ENCODE measurements at regions not wholly inside any gene's neighbourhood (a gene's known extent, or its start where the extent isn't known, plus 50 kb on each side); places are given as distances from the start of the nearest gene placed in this dataset.

- Mint-ChIP-seq H3K4me3 (ENCODE audit: unreplicated experiment) (no peak overlapping the region), H3K27ac (ENCODE audit: unreplicated experiment) (no peak overlapping the region), H3K36me3 (ENCODE audit: insufficient read depth, unreplicated experiment) (no peaks in the 10 kb centered on the region), H3K4me1 (ENCODE audit: low read depth, unreplicated experiment) (no peaks in the 10 kb centered on the region), H3K27me3 (ENCODE audit: insufficient read depth, unreplicated experiment) (no peaks in the 10 kb centered on the region), H3K9me3 (ENCODE audit: unreplicated experiment) (no peaks in the 10 kb centered on the region)
- CTCF ChIA-PET, result no interaction called here
- Histone ChIP-seq H3K4me3 (ENCODE audit: low read depth, low read length) (no peak overlapping the region), H3K36me3 (ENCODE audit: control insufficient read depth, insufficient read depth, low read length) (no peaks in the 10 kb centered on the region), H3K9me3 (no peaks in the 10 kb centered on the region), H3K4me1 (no peaks in the 10 kb centered on the region), H3K27me3 (replicated peaks; ENCODE audit: control insufficient read depth, insufficient read depth, low read length) (no peaks in the 10 kb centered on the region)
- no peak for TF ChIP-seq CTCF (IDR thresholded peaks at IDR 0.05; ENCODE audit: insufficient read depth in 1 of 2, low read depth in 1 of 2, low read length in 1 of 2, severe bottlenecking in 1 of 2, unreplicated experiment in 1 of 2)
- BruUV-seq (replicated peaks), result no TSS peak
- no peak for DNase-seq
- intact Hi-C loops (cut with micrococcal nuclease; ENCODE audit: unreplicated experiment), result no loop called here
- POLR2A ChIA-PET, result no interaction called here
Observed at GRCh38 chr9:31623511-31623910, 760.9 kb upstream of the ACO1 start.

DNA sequence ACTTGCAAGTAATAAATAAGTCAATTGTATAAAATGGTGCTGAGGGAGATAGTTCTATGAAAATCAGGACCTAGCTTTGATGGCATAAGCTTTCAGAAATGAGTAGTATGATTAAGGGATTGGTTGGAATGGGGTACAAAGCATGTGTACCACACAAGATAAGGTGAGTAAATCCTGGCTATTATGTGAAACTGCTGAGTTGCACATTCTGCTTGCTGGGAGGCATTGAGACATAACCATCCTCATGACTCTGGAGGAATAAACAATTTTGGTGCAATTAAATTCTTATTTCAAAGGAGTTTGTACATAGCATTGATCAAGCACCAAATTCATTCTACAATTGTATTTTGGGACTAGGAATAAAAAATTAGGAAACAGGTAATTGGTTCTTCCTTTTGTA lies 755.2 kb upstream of the ACO1 start:
- Histone ChIP-seq H3K9me3 (no peaks in the 10 kb centered on the region), H3K4me1 (peaks cover 6% of the 10 kb centered on the region), H3K4me3 (ENCODE audit: low read depth, low read length) (no peak overlapping the region), H3K27me3 (replicated peaks; ENCODE audit: control insufficient read depth, insufficient read depth, low read length) (no peaks in the 10 kb centered on the region), H3K36me3 (ENCODE audit: control insufficient read depth, insufficient read depth, low read length) (no peaks in the 10 kb centered on the region)
- intact Hi-C loops (cut with micrococcal nuclease; ENCODE audit: unreplicated experiment), result no loop called here
- Mint-ChIP-seq H3K9me3 (ENCODE audit: unreplicated experiment) (no peaks in the 10 kb centered on the region), H3K27me3 (ENCODE audit: insufficient read depth, unreplicated experiment) (no peaks in the 10 kb centered on the region), H3K36me3 (ENCODE audit: insufficient read depth, unreplicated experiment) (no peaks in the 10 kb centered on the region), H3K4me3 (ENCODE audit: unreplicated experiment) (no peak overlapping the region), H3K4me1 (ENCODE audit: low read depth, unreplicated experiment) (no peaks in the 10 kb centered on the region), H3K27ac (ENCODE audit: unreplicated experiment) (no peak overlapping the region)
- BruUV-seq (replicated peaks), result no TSS peak
- DNase-seq, result no peak
- no peak for TF ChIP-seq CTCF (IDR thresholded peaks at IDR 0.05; ENCODE audit: insufficient read depth in 1 of 2, low read depth in 1 of 2, low read length in 1 of 2, severe bottlenecking in 1 of 2, unreplicated experiment in 1 of 2)
- CTCF ChIA-PET, result no interaction called here
- POLR2A ChIA-PET, result no interaction called here

DNA sequence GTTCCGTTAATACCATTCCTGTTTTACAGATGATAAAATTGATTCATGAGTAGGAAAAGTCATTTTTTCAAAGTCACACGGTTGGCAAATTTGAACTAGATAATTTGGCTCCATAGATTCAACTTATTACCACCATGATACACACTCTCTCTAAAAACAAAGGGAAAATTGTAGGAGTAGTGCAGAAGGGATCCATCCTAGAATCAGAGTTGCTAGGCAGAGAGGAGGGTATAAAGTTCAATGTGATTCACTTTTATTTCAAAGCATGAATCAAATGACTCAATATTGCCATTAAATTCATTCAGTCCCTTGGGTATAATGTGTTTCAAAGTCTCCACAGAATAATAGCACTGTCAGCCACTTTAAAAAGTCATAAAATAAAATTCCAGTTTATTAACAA lies 747.2 kb upstream of the ACO1 start:
- intact Hi-C loops (cut with micrococcal nuclease; ENCODE audit: unreplicated experiment), result no loop called here
- Histone ChIP-seq H3K9me3 (no peaks in the 10 kb centered on the region), H3K36me3 (ENCODE audit: control insufficient read depth, insufficient read depth, low read length) (no peaks in the 10 kb centered on the region), H3K4me1 (peaks cover 8% of the 10 kb centered on the region), H3K27me3 (replicated peaks; ENCODE audit: control insufficient read depth, insufficient read depth, low read length) (no peaks in the 10 kb centered on the region), H3K4me3 (ENCODE audit: low read depth, low read length) (no peak overlapping the region)
- H3K27ac Mint-ChIP-seq (ENCODE audit: unreplicated experiment), result no peak overlapping the region
- no peak for TF ChIP-seq CTCF (IDR thresholded peaks at IDR 0.05; ENCODE audit: insufficient read depth in 1 of 2, low read depth in 1 of 2, low read length in 1 of 2, severe bottlenecking in 1 of 2, unreplicated experiment in 1 of 2)
- no peaks in the 10 kb centered on the region for H3K36me3 Mint-ChIP-seq (ENCODE audit: insufficient read depth, unreplicated experiment)
- BruUV-seq (replicated peaks), result no TSS peak
- no peak for DNase-seq
- POLR2A ChIA-PET, result no interaction called here
- CTCF ChIA-PET, result no interaction called here
- no peaks in the 10 kb centered on the region for H3K9me3 Mint-ChIP-seq (ENCODE audit: unreplicated experiment)
- no peak overlapping the region for H3K4me3 Mint-ChIP-seq (ENCODE audit: unreplicated experiment)
- peaks cover 7% of the 10 kb centered on the region for H3K27me3 Mint-ChIP-seq (ENCODE audit: insufficient read depth, unreplicated experiment)
- H3K4me1 Mint-ChIP-seq (ENCODE audit: low read depth, unreplicated experiment), result no peaks in the 10 kb centered on the region
